Fibroblast of lung (primary cell): ENCODE measurements at regions not wholly inside any gene's neighbourhood (a gene's known extent, or its start where the extent isn't known, plus 50 kb on each side); places are given as distances from the start of the nearest gene placed in this dataset.

Experiments used
- CTCF ChIP-seq, 2 donors: IDR thresholded peaks in 1 of 2; conservative IDR thresholded peaks in 1 of 2; 1 replicate in 1 of 2; 2 replicates in 1 of 2; pipeline ENCODE4 v1.5.1; 2011 to 2012; ENCODE audit warnings: low read length in 2 of 2, control low read depth in 1 of 2, inconsistent platforms in 1 of 2, low read depth in 1 of 2, mild to moderate bottlenecking in 1 of 2
- EZH2 ChIP-seq: IDR thresholded peaks from 2 replicates; pipeline ENCODE4 v1.5.1; 2012; ENCODE audit warnings: low read length, control low read depth, mild to moderate bottlenecking; ENCODE audit errors: missing control alignments

DNA sequence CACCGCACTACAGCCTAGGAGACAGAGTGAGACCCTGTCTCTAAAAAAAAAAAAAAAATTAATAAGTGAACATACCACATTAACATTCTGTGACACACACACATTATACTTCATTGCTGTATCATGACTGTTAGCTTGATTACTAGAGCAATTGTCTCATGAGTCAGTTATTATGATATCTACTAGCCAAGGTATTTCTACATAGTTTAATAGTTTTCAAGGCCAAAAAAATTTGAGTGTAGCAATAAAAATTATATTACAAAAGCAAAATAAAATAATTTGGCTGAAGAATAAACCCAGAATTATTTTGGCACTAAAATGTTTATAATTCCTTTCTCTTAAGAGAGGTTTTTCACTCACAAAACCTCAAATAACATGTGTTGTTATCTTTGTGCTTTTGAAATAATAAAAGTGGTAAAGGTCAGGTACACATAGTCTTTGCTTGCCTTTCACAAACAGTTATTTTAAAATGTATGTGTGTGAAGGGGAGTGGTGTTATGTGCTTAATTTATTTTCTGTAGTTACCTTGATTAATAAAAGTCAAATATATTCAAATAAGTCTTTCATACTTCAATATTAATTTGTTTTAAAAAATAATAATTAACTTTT, 136.9 kb upstream of the SPOPL start:
- no peak for TF ChIP-seq CTCF (conservative IDR thresholded peaks at IDR 0.05 in 1 of 2, IDR thresholded peaks at IDR 0.05 in 1 of 2; ENCODE audit: low read depth in 1 of 2, low read length in 2 of 2)
- no peak for TF ChIP-seq EZH2
